Glomerular visceral epithelial cell (primary cell): ENCODE measurements at regions not wholly inside any gene's neighbourhood (a gene's known extent, or its start where the extent isn't known, plus 50 kb on each side); places are given as distances from the start of the nearest gene placed in this dataset.

ENCODE experiments used
- DNase-seq: peaks from one replicate; pipeline ENCODE4 v3.0.0-alpha.2; 2016; ENCODE audit errors: extremely low spot score

DNA sequence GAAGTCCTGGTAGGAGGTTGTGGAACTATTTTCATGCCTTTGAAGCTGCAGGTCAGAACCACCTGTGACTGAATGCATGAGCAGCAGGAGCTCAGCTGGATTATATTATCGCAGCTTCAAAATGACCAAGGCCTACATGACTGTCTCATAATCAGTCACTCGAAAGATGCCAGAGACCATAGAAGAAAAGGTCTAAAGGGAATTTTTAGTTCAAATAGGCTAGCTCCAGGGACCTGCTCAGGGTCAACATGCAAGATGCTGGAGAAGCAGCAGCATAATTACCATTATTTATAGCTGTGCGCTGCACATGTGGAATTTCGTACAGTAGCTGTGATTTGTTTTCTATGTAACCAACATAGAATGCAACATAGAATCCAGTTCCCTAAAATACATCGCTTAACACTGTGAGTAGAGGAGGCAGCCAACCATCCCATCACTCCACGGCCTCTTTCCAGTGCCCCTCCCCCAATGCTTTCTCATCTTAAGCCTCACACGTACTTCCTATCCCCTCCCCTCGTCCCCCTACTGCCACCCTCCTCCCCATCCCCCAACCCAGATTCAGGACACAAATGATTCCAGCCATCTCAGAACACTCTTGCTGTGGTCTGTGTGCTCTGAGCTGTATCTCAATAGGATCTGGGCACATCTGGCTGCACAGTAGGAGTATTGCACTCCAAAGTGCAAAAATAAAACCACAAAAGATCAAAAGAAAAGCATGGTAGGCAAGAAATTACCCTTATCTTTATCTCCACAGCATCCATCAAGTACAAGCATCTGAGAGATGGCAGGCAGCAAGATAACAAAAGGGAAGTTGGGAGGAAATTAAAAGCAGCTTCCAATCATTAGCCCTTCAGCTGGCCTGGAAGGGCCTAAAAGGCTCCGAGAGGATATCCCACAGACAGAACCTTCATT is 352.8 kb upstream of the SEMA6D start:
- DNase-seq = no peak

DNA sequence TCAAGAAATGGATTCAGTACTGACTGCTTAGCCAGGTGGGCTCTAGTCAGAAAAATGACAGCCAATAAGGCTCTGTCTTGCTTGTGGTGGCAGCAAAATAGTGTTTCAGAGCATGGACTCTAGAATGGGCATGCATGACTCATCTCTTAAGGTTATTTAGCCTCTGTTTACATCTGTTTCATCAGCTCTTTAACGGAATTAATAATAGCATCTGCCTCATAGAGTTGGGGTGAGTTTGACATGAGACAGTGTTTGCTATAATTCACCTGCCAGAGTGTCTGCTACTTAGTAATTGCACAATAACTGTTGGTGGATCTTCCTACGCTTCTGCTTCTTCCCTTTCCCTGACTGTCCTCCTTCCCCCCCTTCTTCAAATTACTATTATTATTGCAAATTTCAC is 350.4 kb upstream of the SEMA6D start:
- DNase-seq = no peak

DNA sequence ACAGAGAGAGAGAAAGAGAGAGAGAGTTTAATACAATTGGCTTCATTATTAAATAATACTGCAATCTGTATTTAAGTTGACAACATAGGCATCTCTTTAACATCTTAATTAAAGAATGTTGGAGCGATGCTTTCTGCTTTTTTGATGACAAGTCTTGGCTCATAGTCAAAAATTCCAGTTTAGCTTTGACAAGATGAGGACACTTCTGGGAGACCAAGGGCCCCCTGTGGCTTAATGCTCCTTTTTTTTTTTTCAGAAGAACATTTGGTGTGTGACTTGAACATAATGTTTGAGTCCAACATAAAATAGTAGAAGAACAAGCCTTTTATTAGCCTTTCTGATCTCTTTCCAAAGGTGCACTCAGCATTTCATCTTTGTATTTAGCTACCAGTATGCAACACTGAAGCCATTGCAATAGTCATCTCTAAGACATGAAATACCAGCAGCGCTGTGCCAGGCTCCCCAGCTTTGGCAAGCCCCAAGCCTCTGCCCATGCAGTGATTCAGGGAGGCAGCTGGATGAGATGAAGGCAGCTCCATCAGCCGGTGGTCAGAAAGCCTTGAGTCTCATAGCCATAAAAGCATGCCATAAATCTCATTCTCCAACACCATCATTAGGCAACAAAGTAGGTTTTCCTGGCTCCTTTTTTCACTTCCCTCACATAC is 349.4 kb upstream of the SEMA6D start:
- no peak for DNase-seq

DNA sequence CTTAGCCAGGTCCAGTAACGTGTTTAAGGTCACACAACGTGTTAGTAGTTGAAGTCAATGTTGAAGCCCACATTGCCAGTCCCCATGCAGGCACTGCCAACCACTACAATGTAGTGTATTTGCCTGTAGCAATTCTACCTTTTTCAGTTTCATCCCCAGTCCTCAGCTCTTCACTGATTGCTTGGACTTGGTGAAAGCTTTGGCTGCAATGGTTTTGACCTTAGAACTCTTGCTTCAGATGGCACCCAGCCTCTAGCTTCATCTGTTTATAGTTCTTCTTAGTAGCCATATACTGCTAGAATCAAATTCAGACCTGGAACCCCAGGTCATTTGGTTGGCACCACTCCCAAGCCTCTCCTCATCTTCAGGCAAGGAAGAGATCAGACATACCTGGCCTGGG is 345.4 kb upstream of the SEMA6D start:
- DNase-seq = no peak

DNA sequence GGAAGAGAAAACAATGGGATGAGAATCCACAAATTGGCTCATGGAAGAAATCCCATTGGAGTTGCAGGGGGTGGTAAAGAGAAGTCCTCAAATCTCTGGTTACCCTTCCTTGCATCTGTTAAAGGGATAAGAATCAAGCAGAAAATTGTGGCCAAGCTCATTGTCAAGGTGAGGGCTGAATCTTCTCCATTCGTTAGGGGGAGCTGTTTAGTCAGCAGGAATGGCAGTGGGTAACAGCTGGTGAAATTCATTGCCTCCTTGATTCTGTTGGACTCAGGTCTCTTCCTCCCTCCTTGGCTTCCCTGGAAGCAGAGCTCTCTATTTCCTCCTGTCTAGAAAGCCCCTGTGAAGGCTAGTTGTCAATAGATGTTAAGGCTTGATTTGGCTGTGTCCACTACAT is 343.1 kb upstream of the SEMA6D start:
- DNase-seq = no peak

DNA sequence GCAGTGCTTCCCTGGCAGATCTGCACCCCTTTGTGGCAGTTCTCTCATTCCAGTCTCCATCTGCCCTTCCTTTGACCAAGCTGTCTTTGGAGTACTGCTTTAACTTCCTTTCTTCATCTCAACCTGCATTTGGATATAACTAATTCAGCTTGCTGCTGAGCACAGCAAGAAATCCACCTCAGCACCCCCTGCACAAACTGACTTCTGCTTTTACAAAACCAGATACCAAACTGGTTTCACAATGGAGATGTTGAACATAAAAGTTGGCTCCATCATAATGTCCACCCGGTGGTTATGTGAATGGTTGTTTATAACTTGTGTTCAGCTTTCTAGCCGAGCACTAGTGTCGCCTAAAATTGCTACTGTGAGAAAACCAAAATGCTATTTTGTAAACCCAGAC is 341.1 kb upstream of the SEMA6D start:
- no peak for DNase-seq

DNA sequence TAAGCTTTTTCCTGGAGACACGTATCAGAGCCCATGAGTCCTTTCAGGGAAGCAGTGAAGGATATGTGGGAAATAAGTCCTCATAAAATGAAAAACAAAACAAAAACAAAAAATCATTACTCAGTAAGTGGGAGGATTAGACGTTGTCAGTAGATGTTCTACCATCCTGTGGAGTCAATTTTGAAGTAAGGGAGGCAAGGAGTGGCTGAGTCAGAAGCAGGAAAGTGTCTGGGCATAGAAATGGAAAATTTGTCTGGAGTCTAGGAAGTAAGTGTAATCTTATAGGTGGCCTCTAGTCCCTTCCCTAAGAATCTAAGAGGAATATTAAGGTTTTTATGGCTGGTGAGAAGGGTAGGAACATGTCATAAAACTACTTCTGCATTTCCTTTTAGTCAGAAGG is 339.8 kb upstream of the SEMA6D start:
- no peak for DNase-seq

DNA sequence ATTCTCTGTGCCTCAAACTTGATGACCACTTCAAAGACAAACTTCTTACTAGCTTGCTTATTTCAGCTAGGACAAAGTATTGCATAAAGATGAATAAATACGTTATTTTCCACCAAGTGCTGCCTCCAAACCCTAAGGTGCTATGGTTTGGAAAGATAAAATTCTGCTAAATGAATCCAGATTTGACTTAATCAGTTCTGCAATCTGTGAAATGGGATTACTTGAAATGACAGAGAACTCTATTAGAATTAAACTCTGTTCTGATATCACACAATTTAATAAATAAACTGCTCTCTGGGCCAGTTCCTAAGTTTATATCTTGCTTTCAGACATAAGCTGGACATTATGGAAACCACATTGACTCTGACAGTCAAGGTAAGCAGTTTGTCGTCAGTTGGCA is 338.8 kb upstream of the SEMA6D start:
- DNase-seq = no peak

DNA sequence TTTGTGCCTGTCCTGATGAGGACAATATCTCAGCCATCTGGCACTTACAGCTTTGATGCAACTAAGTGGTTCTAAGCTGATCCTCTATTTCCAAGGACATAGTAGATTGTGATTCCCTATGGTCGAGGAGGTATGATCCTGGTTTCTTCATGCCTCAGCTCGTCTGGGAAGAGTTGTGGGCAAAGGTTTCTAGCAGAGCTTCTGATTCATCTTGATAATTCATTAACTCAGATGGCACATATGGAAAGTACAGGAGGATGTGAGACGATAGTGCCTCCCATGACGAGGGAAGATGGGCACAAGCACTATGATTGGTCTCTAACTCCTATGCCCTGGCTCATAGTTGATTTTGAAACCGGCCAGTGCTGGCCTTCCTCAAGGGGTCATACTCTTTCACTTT is 334.2 kb upstream of the SEMA6D start:
- DNase-seq = no peak

DNA sequence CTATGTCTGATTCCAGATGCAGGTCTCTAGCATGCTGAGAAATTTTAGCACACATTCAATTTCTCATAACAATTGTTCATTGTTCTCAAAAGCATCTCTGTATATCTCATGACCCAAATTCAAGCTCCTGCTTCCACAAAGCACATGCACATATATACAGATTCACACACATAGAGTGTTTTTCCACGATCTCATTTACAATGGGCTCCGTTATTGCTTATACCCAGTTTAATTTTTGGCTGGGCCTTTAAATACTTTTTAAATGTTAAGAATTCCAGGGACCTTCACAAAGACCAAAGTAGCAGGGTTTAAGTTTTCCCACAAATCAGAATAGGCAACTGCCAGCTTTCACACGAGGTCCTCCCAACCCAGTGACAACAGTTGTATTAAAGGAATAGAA is 333.5 kb upstream of the SEMA6D start:
- no peak for DNase-seq

DNA sequence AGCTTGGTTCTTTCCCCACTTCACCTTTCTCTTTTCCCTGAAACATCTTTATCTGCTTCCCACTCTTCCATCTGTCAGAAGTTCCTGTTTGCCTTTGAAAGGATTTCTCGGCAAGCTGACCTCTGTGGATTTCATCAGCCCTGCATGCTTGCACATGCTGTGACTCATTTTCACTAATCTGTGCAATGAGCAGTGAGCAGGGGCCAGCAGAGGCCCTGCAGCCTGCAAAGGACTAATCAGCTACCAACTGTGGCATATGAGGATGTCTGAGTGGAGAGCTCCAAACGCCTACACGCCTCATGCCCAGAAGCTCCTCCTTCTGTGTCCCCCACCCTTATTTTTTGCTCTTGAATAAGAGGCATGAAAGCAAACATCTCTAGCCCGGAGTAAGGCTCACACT is 333.0 kb upstream of the SEMA6D start:
- DNase-seq = no peak

DNA sequence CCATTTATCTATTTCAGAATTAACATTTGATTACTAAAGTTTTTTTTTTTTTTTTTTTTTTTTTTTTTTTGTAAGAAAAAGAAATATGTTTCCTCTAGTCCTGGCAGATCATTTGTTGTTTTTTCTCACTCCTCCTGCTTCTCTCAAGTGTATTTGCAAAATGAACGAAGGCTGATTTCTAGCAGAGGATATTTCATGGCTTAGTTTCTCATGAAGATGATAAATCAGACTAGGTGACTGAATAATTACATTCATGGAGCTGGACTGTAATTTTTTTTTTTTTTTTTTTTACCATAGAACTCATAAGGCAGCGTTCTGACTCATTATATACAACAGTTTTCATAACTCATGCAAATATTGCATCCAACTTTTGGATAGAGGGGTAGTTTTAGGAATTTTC is 332.5 kb upstream of the SEMA6D start:
- DNase-seq = no peak

DNA sequence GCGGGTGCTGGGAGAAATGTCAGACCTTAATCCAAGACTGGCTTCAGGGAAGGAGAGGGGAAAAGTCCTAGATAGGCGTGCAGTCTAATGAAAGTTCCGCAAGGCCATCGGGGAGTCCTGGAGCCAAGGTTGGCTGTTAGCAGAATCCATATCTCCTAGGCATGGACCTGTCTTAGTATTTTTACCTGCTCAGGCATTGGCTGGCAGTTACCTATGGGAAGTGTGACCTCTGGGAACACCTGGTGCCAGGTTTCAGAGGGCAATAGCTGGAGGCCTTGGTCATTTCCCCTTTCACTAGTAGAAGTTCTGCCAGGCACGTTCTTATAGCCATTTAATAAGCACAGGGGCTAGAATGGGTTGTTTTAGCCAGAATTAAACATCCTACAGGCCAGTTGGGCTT is 330.8 kb upstream of the SEMA6D start:
- DNase-seq = no peak

DNA sequence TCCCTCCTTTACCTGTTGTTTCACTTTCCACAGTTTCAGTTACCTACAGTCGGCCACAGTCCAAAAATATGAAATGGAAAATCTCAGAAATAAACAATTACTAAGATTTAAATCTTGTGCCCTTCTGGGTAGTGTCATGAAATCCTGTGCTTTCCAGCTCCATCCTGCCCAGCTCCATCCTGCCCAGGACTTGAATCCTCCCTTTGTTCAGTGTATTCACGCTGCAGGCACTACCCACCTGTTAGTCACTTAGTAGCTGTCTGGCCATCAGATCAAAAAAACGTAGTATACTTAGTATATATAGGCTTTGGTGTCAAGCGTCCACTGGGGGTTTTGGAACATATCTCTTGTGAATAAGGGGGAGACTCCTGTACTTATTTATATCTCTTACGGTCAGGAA is 329.0 kb upstream of the SEMA6D start:
- DNase-seq = no peak

DNA sequence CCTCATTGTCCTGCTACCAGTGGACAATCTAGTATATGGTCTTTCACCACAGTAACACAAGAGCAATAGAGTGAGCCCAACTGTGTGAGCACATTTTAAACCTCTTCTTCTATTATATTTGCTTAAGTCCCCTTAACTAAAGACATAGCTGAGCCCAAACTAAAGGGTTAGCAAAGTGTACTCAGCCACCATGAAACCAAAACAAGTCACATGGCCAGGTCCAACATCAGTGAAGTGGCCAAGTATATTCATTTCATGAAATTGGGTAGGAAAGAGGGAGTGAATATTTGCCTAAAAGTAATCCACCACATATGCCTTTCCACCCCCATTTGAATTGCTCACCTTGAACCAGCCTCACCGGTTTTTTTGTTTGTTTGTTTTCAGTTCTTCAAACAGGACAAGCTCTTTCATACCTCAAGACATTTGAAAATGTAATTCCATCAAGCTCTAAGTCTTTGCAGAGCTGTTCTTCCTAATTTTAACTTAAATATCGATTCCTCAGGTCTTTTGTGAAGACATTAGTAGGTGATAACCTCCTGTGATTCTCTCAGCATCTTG is 327.0 kb upstream of the SEMA6D start:
- DNase-seq = no peak

DNA sequence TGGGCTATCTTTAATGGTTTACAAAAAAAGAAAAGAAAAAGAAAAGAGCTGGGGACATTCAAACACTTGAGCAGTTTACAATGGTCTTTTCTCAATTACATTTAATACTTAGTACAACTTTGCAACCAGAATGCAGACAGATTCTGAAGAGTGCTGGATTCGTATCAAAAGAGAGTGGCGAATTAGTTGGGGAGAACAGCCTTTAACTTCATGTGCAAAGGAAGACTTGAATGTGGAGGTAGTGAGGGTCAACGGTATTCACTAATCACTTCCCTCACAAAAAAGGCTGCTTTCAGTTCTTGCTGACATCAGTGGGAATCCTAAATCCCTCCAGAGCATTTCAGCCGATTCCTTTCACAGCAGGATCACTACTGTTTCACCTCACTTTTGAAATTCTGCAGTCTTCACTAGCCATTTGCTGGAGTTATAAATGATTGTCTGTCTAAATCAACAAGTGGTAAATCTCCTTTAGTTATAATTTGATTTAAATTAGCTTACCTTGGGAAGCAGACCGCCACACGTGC is 323.0 kb upstream of the SEMA6D start:
- DNase-seq = no peak

DNA sequence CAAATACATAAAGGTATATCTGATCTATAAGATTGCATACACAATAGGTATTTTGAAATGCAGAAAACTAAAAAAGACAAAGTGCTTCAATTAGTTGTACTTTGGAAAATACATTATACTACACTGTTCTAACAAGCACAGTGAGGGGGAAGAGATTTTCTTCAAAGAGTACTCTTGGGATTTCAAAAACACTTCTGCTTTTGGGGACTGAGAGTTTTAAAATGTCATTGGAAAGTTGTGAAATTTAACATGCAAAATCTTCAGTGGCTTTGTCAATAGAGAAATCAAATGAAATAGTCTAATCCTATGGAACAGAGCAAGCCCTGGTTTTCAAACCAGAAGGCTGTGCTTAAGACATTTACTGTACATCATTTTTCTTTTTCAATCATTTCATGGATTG is 322.2 kb upstream of the SEMA6D start:
- no peak for DNase-seq

DNA sequence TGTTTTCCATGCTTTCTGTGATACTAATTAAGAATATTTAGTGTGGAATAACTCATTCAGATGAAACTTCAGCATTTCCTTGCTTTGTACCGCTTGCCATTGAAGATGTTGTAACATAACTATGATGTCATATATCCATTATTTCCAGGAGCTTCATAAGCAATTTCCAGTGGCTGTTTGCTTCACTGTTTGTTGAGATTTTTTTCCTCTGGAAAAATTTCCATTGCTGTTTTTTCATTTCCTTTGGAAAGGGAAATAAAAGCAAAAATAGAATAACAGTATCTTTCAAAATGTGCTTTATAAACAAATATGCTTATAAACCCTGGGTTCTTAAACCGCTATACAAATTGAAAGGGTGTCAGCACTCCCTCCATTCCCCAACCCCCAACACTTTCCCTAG is 319.6 kb upstream of the SEMA6D start:
- no peak for DNase-seq

DNA sequence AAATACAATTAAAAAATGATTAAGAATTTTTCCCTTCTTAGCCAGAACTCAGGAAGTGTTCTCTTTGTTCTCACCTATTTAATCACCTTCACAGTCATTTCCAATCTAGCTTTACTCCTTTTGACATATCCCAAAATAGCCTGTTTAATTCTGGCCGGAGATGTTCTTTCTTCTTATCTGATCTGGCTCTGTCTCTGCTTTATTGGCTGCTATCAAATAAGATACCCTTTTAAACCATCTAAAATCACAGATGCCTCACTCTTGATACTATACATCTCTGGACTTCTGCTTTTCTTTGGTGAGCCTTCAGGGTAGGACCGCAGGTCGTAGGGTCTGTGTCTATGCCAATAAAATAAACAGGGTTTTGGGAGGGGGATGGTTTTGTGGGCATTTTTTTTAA is 319.2 kb upstream of the SEMA6D start:
- DNase-seq = no peak

DNA sequence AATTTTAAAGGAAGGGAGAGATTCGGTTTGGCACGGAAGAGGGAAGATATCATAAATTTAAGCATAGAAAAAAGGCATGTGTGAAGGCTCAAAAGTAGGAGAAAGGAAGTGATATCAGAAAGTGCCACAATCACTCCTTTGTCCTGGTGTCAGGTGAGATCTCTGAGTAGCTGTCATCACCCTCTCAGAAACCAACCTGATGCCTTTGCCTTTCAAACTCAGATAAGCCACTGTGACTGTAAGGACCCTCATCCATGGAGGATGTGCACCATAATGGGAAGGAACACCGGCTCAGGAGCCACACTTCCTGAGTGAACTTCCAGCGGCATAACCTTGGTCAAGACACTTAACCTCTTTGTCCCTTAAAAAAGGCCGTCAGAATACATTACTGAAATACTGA is 318.7 kb upstream of the SEMA6D start:
- no peak for DNase-seq

DNA sequence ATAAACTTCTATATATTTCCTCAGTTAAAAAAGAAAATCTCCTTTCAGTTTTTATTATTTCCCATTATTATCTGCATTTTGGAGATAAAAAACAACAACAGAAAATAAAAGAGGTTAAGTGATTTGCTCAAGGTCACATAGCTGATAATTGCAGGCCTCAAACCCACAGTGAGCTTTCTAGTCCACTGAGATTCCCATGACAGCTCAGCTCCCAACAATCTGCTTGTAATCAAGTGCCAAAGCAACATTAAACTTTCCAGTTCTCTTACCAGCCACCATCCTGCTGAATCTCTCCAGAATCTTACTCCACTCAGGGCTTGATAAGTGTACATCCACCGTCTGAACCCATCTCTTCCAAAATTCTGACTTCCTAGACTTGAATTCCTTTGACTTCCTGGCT is 318.2 kb upstream of the SEMA6D start:
- DNase-seq = no peak

DNA sequence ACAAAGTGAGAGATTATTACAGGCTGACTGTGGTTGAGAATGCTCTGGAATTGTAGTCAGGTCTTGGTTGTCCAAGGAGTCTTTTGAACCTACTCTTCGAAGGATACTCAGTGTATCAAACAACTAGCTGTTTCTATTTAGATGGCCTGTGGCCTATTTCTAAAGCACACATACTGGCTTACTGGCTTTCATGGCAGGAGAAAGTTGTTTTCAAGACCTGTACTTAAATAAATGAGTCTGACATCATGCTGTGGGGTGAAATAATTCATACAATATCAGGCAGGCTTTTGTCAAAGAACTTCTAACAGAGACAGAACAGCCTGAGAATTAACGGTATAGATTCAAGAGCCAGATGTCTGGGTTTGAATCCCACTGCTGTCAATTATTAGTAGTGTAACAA is 316.7 kb upstream of the SEMA6D start:
- DNase-seq = no peak

DNA sequence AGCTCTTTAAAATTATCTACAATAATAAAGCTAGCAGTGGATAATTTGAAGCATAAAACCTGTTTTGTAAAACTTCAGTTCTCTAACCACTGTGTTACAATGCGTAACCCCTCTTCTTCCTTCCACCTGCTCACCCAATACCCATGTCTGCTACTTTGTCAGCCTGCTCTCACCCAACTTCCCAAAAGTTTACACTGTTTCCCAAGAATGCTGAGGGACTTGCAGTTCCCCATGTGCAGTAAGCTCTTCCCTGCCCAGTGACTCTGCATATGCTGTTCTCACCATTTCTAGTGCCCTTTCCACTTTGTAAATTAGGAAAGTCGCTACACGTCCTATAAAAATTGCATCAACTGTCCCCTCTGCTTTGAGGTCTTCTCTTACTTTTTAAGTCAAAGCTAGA is 315.9 kb upstream of the SEMA6D start:
- no peak for DNase-seq
